ENCODE measurements at regions not wholly inside any gene's neighbourhood (a gene's known extent, or its start where the extent isn't known, plus 50 kb on each side); places are given as distances from the start of the nearest gene placed in this dataset.

- no peak for DNase-seq (ENCODE audit: low spot score)
- TF ChIP-seq CTCF (IDR thresholded peaks at IDR 0.05; ENCODE audit: extremely low read depth, missing control alignments) = no peak
Observed at GRCh38 chr7:46215987-46216567, 295.0 kb upstream of the IGFBP3 start.

DNA sequence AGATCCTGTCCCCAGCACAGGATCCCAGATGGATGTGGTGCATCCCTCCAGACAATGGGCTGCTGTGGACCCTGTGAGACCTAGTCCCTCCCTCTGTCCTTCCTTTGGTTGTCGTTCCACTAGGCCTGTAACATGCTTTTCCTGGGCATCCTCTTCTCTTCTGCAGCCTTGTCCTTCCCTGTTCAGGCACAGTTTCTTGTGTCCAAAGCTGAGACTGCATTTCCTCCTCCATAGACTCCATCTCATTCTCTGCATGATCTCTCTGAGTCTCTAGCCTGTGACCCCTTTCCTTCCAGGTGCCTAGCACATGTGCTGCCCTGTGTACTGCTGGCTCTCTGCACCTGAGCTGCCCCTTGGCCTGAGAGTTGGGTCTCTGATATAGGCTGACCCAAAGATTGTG, 293.5 kb upstream of the IGFBP3 start:
- TF ChIP-seq CTCF (IDR thresholded peaks at IDR 0.05; ENCODE audit: extremely low read depth, missing control alignments) = no peak
- no peak for DNase-seq (ENCODE audit: low spot score)

DNA sequence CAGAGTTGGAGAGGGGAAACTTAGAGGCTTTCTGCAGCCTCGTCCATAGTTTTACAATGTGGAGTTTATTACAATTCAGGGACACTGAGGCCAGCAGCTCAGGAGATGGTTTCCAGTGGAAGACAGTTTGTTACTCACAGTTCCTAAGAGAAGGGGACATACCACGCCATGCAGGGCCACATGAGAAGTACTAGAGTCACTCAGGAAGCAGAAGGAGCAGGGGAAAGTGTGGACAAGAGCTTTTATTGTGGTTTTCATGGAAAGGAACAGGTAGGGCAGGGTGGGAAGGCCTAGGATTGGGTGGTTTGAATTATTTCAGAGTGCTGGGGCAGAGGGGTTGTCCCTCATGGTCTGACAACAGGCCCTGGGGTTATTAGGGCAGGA, 292.1 kb upstream of the IGFBP3 start:
- no peak for TF ChIP-seq CTCF (IDR thresholded peaks at IDR 0.05; ENCODE audit: extremely low read depth, missing control alignments)
- DNase-seq (ENCODE audit: low spot score) = no peak

DNA sequence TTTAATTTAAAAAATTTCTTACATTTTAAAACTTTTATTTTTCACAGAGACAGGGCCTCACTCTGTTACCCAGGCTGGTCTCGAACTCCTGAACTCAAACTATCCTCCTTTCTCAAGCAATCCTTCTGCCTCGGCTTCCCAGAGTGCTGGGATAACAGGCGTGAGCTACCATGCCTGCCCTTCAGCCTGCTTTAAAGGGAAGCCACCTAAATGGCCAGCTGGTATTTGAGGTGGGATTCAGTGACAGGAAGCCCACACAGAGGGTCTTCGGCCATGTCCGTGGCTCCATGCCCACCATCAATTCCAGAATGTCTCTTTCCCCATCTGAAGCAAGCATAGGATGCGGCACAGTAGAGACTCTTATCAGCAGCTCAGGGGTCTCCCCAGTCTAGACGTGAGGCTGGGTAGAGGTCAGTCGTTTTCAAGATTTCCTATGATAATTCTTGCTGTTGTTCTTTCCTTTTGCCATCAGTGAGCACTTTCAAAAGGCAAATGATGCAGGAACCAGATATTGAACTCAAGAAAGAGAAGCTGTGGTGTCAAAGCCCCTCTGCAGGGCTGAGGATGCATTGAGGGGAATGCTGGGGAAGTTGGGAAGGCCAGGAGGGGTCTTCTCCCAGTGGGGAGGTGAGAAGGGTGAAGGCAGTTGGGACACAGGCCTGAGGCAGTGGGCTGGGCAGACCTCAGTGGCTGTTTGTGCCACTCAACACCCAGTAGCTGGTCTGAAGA, 291.5 kb upstream of the IGFBP3 start:
- TF ChIP-seq CTCF (IDR thresholded peaks at IDR 0.05; ENCODE audit: extremely low read depth, missing control alignments) = no peak
- DNase-seq (ENCODE audit: low spot score) = no peak

DNA sequence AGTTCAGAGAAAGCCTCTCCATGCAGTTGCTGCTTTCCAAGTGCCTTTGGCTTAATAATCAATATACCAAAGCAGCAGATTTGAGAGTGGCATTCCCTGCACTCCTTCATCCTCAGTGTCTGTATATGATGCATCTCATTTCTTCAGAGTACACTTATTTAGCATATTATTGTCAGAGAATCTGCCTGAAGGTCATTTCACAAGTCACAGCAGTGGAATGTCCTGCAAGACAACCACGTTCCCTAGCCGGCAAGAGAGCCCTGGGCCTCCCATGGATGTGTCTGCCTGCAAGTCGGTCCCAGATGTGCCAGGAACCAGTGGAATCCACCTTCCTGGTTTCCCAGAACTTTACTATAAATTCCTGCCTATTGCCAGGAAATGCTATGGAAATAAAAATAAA, 289.4 kb upstream of the IGFBP3 start:
- DNase-seq (ENCODE audit: low spot score) = no peak
- TF ChIP-seq CTCF (IDR thresholded peaks at IDR 0.05; ENCODE audit: extremely low read depth, missing control alignments) = no peak

- no peak for TF ChIP-seq CTCF (IDR thresholded peaks at IDR 0.05; ENCODE audit: extremely low read depth, missing control alignments)
- no peak for DNase-seq (ENCODE audit: low spot score)
Observed at GRCh38 chr7:46209611-46210388, 288.7 kb upstream of the IGFBP3 start.
